ENCODE measurements at regions not wholly inside any gene's neighbourhood (a gene's known extent, or its start where the extent isn't known, plus 50 kb on each side); places are given as distances from the start of the nearest gene placed in this dataset.

DNA sequence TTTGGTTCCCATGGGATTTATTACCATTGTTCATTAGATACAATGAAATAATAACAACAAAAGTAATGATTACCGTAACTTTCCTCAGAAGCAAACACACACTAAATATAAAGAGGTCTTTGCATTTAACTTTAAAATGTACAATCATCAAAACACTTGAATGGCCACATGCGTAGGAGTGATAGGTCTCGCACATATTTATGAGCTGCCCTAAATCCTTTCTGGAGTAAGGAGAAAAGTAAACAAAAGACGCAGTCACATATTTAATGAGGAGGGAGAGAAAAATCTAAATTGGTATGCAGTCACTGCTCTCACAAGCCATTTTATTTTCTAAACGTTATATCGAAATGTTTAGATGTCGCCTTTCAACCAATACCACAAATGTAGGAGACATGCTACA lies 129.4 kb upstream of the TCF21 start:
- Histone ChIP-seq H3K36me3 (ENCODE audit: control insufficient read depth in 4 of 4, insufficient read depth in 3 of 4, low read depth in 1 of 4, low read length in 3 of 4) (no peaks in the 10 kb centered on the region), H3K9ac (ENCODE audit: low read depth in 1 of 2, low read length in 2 of 2) (no peak overlapping the region), H3K27ac (ENCODE audit: low read depth in 1 of 2, low read length in 2 of 2) (no peak overlapping the region), H3K4me3 (ENCODE audit: low read depth in 1 of 3, low read length in 3 of 3) (no peak overlapping the region), H3K9me3 (ENCODE audit: control insufficient read depth in 4 of 4, low read length in 3 of 4) (no peaks in the 10 kb centered on the region), H3K4me1 (ENCODE audit: control insufficient read depth in 4 of 4, insufficient read depth in 4 of 4, low read length in 3 of 4) (no peaks in the 10 kb centered on the region), H3K27me3 (ENCODE audit: control insufficient read depth in 4 of 4, insufficient read depth in 4 of 4, low read length in 3 of 4) (peaks cover 0 to 6% (median 2%) of the 10 kb centered on the region in 4 donors)
- DNase-seq (ENCODE audit: low spot score), result no peak
- whole genome bisulfite sequencing, result 85% methylated on average over 7 of the region's 7 CpGs
- TF ChIP-seq, protein P1, sequence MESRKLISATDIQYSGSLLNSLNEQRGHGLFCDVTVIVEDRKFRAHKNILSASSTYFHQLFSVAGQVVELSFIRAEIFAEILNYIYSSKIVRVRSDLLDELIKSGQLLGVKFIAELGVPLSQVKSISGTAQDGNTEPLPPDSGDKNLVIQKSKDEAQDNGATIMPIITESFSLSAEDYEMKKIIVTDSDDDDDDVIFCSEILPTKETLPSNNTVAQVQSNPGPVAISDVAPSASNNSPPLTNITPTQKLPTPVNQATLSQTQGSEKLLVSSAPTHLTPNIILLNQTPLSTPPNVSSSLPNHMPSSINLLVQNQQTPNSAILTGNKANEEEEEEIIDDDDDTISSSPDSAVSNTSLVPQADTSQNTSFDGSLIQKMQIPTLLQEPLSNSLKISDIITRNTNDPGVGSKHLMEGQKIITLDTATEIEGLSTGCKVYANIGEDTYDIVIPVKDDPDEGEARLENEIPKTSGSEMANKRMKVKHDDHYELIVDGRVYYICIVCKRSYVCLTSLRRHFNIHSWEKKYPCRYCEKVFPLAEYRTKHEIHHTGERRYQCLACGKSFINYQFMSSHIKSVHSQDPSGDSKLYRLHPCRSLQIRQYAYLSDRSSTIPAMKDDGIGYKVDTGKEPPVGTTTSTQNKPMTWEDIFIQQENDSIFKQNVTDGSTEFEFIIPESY (IDR thresholded peaks at IDR 0.05), result no peak
- no peak for TF ChIP-seq FOXA2 (IDR thresholded peaks at IDR 0.05)
- no peak for TF ChIP-seq NR2F2 (IDR thresholded peaks at IDR 0.05)

DNA sequence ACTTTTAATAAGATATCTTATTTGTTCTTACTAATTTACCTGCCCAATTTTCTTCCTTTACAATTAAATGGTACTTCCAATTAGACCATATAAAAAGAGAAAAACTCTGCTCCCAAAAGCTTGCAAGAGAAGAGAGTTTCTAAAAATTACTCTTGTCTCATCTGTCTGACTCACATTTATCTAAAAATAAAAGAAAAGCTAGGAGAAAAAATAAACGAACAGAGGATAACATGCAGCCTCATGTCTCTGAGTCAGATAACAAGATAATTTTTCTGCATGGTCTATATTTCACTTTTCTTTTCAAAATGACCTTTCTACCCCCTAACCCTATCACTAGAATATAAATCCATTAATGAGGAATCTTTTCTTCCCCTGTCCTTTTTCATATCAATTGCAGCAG lies 127.2 kb upstream of the TCF21 start:
- TF ChIP-seq GABPA (IDR thresholded peaks at IDR 0.05 in 1 of 2, conservative IDR thresholded peaks at IDR 0.05 in 1 of 2), result no peak
- no peaks in the 10 kb centered on the region for H3K9me3 ChIP-seq (ENCODE audit: control insufficient read depth in 4 of 4, low read length in 3 of 4)
- peaks cover 0 to 6% (median 2%) of the 10 kb centered on the region in 4 donors for H3K27me3 ChIP-seq (ENCODE audit: control insufficient read depth in 4 of 4, insufficient read depth in 4 of 4, low read length in 3 of 4)
- H3K36me3 ChIP-seq (ENCODE audit: control insufficient read depth in 4 of 4, insufficient read depth in 3 of 4, low read depth in 1 of 4, low read length in 3 of 4), result no peaks in the 10 kb centered on the region
- no peak overlapping the region for H3K27ac ChIP-seq (ENCODE audit: low read depth in 1 of 2, low read length in 2 of 2)
- no peak overlapping the region for H3K4me3 ChIP-seq (ENCODE audit: low read depth in 1 of 3, low read length in 3 of 3)
- WGBS, result 54% methylated on average over 1 of the region's 1 CpG
- no peaks in the 10 kb centered on the region for H3K4me1 ChIP-seq (ENCODE audit: control insufficient read depth in 4 of 4, insufficient read depth in 4 of 4, low read length in 3 of 4)
- DNase-seq (ENCODE audit: low spot score), result no peak
- no peak overlapping the region for H3K9ac ChIP-seq (ENCODE audit: low read depth in 1 of 2, low read length in 2 of 2)

DNA sequence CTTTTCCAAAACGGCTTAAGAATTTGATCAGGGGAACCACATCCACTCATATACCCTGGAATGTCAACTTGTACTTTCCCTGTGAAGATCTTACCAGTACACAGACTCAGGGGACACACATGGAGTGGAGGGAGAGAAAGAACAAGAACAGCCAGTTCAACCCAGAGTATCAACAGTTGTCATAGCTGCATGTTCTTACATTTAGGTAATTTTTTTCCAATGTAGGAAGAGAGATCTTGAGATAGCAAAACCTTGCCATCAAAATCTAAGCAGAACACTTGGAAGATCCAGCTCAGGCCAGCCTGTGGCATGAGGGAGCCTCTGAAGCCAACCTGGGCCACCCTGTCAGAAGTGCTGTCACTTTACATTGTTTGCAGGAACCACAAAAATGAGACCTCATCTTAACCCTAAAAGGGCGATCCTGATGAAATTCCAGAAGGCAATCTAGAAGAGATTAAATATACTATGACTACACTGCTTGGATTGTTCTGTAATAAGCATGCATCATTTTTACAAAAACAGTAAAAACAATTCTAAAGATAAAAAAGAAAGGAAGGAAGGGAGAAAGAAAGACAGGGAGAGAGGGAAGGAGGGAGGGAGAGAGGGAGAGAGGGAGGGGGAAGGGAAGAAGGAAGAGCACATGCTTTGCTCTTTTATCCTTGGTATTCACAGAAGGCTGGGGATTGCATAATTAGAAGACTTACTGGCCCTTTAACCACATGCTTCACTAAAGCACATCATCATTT lies 124.7 kb upstream of the TCF21 start:
- no peak for DNase-seq (ENCODE audit: low spot score)
- Histone ChIP-seq H3K4me1 (ENCODE audit: control insufficient read depth in 4 of 4, insufficient read depth in 4 of 4, low read length in 3 of 4) (no peaks in the 10 kb centered on the region), H3K4me3 (ENCODE audit: low read depth in 1 of 3, low read length in 3 of 3) (no peak overlapping the region), H3K27ac (ENCODE audit: low read depth in 1 of 2, low read length in 2 of 2) (no peak overlapping the region), H3K36me3 (ENCODE audit: control insufficient read depth in 4 of 4, insufficient read depth in 3 of 4, low read depth in 1 of 4, low read length in 3 of 4) (no peaks in the 10 kb centered on the region), H3K27me3 (ENCODE audit: control insufficient read depth in 4 of 4, insufficient read depth in 4 of 4, low read length in 3 of 4) (peaks cover 0 to 6% (median 2%) of the 10 kb centered on the region in 4 donors), H3K9ac (ENCODE audit: low read depth in 1 of 2, low read length in 2 of 2) (no peak overlapping the region), H3K9me3 (ENCODE audit: control insufficient read depth in 4 of 4, low read length in 3 of 4) (no peaks in the 10 kb centered on the region)
- TF ChIP-seq, protein P2, sequence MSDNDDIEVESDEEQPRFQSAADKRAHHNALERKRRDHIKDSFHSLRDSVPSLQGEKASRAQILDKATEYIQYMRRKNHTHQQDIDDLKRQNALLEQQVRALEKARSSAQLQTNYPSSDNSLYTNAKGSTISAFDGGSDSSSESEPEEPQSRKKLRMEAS (IDR thresholded peaks at IDR 0.05), result no peak
- TF ChIP-seq RXRA (IDR thresholded peaks at IDR 0.05) (no peak), EGR1 (IDR thresholded peaks at IDR 0.05; ENCODE audit: low read depth in 2 of 2) (no peak), YY1 (IDR thresholded peaks at IDR 0.05) (no peak), FOXA1 (IDR thresholded peaks at IDR 0.05) (no peak), SP1 (IDR thresholded peaks at IDR 0.05) (no peak), HNF4A (conservative IDR thresholded peaks at IDR 0.05) (no peak), FOXA2 (IDR thresholded peaks at IDR 0.05) (no peak), HNF4G (IDR thresholded peaks at IDR 0.05) (no peak)
- TF ChIP-seq, protein P1 (IDR thresholded peaks at IDR 0.05), result no peak
- TF ChIP-seq, protein P3, sequence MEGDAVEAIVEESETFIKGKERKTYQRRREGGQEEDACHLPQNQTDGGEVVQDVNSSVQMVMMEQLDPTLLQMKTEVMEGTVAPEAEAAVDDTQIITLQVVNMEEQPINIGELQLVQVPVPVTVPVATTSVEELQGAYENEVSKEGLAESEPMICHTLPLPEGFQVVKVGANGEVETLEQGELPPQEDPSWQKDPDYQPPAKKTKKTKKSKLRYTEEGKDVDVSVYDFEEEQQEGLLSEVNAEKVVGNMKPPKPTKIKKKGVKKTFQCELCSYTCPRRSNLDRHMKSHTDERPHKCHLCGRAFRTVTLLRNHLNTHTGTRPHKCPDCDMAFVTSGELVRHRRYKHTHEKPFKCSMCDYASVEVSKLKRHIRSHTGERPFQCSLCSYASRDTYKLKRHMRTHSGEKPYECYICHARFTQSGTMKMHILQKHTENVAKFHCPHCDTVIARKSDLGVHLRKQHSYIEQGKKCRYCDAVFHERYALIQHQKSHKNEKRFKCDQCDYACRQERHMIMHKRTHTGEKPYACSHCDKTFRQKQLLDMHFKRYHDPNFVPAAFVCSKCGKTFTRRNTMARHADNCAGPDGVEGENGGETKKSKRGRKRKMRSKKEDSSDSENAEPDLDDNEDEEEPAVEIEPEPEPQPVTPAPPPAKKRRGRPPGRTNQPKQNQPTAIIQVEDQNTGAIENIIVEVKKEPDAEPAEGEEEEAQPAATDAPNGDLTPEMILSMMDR (IDR thresholded peaks at IDR 0.05; ENCODE audit: low read depth, low read length, missing input control), result no peak
- WGBS, result 60% methylated on average over 2 of the region's 2 CpGs
